GM10266 (cell line): ENCODE measurements at regions not wholly inside any gene's neighbourhood (a gene's known extent, or its start where the extent isn't known, plus 50 kb on each side); places are given as distances from the start of the nearest gene placed in this dataset.

Source experiments
- DNase-seq: peaks from one replicate; pipeline ENCODE4 v3.0.0; 2012; ENCODE audit errors: extremely low spot score
- TF ChIP-seq, protein P1 (sequence below): IDR thresholded peaks from 2 replicates; pipeline ENCODE4 v1.5.1; 2012; ENCODE audit warnings: mild to moderate bottlenecking, low read depth; ENCODE audit not compliant: control insufficient read depth, insufficient read depth; ENCODE audit errors: missing control alignments

DNA sequence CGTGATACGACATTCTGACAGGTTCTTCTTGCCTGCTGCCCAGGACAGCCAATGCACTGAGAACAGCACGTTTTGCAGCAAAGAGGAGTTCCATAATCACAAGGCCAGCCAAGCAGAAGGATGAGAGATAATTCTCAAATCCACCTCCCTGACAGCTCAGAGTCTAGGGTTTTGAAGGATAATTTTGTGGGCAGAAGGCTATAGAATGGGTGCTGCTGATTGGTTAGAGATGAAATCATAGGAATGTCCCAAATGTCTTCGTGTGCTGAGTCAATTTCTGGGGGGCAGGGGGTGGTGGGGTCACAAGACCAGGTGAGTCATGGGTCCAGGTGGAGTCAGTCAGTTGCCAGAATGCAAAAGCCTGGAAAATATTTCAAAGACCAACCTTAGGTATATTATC is 175.5 kb upstream of the SLC30A5 start:
- DNase-seq: no peak
- TF ChIP-seq, protein P1, sequence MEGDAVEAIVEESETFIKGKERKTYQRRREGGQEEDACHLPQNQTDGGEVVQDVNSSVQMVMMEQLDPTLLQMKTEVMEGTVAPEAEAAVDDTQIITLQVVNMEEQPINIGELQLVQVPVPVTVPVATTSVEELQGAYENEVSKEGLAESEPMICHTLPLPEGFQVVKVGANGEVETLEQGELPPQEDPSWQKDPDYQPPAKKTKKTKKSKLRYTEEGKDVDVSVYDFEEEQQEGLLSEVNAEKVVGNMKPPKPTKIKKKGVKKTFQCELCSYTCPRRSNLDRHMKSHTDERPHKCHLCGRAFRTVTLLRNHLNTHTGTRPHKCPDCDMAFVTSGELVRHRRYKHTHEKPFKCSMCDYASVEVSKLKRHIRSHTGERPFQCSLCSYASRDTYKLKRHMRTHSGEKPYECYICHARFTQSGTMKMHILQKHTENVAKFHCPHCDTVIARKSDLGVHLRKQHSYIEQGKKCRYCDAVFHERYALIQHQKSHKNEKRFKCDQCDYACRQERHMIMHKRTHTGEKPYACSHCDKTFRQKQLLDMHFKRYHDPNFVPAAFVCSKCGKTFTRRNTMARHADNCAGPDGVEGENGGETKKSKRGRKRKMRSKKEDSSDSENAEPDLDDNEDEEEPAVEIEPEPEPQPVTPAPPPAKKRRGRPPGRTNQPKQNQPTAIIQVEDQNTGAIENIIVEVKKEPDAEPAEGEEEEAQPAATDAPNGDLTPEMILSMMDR: no peak

DNA sequence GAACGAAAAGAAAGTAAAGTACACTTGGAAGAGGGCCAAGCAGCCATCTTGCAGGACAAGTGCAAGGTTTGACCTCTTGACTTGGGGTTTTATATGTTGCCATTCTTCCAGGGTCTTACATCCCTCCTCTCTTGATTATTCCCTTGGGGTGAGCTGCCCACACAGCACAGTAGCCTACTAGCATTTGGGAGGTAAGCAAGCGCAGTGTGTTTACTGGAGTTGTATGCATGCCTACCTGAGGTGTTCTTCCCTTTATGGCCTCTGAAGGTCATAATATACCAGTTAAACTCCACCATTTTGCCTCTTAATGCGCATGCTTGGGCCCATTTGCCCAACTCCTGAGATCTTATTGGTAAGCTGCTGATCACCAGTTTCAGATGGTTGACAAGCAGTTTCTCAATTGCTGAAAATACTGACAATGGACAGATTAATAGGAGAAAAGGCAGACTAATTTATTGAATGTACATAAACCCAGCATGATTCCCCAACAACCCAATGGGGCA is 173.8 kb upstream of the SLC30A5 start:
- DNase-seq: no peak
- TF ChIP-seq, protein P1: no peak

DNA sequence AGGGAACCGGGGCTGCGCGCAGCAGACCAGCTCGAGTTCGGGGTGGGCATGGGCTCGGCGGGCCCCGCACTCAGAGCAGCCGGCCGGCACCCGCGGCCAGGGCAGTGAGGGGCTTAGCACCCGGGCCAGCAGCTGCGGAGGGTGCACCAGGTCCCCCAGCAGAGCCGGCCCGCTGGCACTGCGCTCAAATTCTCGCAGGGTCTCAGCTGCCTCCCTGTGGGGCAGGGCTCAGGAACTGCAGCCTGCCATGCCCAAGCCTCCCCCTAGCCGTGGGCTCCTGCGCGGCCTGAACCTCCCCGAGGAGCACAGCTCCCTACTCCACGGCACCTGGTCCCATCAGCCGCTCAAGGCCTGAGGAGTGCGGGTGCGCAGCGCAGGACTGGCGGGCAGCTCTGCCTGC is 172.9 kb upstream of the SLC30A5 start:
- no peak for DNase-seq
- TF ChIP-seq, protein P1: no peak

DNA sequence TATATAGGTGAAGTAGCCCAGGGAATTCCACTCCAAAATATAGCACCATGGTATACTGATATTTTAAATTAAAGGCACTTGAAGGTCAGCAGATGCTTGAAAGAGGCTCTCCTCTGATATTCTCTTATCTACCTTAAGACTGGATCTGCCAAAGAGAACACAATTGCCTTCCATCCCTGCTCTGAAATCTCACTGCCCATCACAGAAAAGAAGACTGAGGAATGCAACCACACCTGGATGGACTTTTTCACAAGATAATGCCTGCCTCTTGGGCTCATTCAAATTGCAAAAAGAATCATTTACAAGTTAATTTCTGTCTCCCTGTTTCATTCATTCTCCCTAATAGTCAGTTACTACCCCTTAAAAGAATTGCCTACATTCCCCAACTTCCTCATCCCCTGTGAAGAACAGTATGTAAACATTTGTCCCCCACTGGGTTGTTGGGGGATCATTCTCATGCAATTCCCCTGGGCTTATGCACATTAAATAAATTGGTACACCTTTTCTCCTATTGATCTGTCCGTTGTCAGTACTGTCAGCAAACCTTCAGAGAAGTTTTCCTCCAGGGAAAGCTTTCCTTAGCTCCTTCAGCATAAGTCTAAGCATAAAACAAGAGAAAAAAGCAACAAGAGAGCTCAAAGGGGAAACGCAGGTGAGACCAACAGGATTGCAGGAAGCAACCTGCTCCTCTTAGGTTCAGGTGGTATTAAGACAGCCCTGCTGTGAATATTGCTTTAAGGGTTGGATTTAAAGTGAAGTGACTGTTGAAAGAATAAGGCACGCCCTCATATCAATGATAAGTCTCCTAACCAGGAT is 171.4 kb upstream of the SLC30A5 start:
- no peak for DNase-seq
- TF ChIP-seq, protein P1: no peak

DNA sequence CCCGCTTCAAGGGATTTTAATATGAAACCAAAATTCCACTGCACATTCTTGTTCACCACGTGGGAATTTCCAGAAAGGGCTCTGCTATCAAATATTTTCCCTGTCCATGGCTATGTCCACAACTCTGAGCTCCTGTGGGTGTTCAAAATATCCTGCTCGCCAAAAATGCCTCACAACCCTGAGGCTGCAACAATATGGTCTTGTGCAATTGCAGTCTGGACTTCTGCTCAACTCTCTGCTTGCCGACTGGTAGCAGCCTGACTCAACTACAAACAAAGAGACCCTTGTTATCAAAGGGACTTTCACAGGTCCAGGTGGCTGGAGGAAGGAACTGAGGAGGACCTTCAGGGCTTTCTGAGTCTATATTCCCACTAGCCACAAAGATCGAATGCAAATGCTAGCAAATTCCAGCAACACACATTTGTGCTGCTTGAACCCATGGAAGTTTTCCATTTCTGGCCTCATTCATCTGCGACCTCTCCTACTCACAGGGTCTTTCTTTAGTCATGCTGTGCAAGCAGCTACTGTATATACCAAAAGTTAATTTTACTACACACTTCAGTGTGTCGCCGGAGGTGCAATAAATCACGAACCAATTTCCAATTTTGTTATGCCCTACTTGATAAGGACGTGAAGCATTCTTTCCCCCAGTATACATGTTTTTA is 169.2 kb upstream of the SLC30A5 start:
- DNase-seq: no peak
- TF ChIP-seq, protein P1: no peak

DNA sequence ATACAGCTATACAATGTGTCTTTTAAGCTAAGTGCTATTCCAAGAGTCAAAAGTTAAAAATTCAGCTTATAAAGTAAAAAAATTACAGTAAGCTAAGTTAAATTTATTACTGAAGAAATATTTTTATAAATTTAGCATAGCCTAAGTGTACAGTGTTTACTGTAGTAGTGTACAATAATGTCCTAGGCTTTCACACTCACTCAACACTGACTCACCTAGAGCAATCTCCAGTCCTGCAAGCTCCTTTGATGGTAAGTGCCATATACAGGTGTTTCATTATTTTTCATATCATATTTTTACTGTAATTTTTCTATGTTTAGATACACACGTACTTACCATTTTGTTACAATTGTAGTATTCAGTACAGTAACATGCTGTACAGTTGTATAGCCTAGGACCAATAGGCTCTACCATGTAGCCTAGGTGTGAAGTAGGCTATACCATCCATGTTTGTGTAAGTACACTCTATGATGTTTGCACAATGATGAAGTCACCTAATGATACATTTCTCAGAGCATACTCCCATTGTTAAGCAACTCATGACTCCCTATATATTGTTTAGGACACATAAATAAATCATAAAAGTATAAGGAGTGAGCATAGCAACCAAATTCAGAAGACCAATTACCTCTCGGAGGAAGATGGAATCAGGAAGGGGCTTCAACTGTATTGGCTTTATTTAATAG is 165.1 kb upstream of the SLC30A5 start:
- no peak for DNase-seq
- TF ChIP-seq, protein P1: no peak
